ENCODE measurements at regions not wholly inside any gene's neighbourhood (a gene's known extent, or its start where the extent isn't known, plus 50 kb on each side); places are given as distances from the start of the nearest gene placed in this dataset.

GRCh38 chr3:107945417-107946094 is 145.3 kb downstream of the CD47 start:
- no peak overlapping the region for H3K27ac ChIP-seq (replicated peaks)
- no peaks in the 10 kb centered on the region for H3K36me3 ChIP-seq
- no peak overlapping the region for H3K4me3 ChIP-seq
- no peak for DNase-seq
- no peaks in the 10 kb centered on the region for H3K9me3 ChIP-seq (replicated peaks)
- intact Hi-C loops (cut with micrococcal nuclease): no loop called here
- H3K4me1 ChIP-seq: peaks cover 4% of the 10 kb centered on the region
- no peaks in the 10 kb centered on the region for H3K27me3 ChIP-seq (ENCODE audit: low read depth)
- no peak for TF ChIP-seq CTCF (IDR thresholded peaks at IDR 0.05; ENCODE audit: borderline replicate concordance)

- TF ChIP-seq CTCF (IDR thresholded peaks at IDR 0.05; ENCODE audit: borderline replicate concordance): no peak
- intact Hi-C loops (cut with micrococcal nuclease): no loop called here
These were observed 146.9 kb downstream of the CD47 start for GRCh38 chr3:107943786-107944523.

GRCh38 chr3:107942951-107943749 is 147.7 kb downstream of the CD47 start:
- no peak for DNase-seq
- Histone ChIP-seq H3K27me3 (ENCODE audit: low read depth) (no peaks in the 10 kb centered on the region), H3K4me1 (peaks cover 14% of the 10 kb centered on the region), H3K36me3 (no peaks in the 10 kb centered on the region), H3K9me3 (replicated peaks) (no peaks in the 10 kb centered on the region), H3K27ac (replicated peaks) (no peak overlapping the region), H3K4me3 (no peak overlapping the region)
- intact Hi-C loops (cut with micrococcal nuclease): no loop called here
- no peak for TF ChIP-seq CTCF (IDR thresholded peaks at IDR 0.05; ENCODE audit: borderline replicate concordance)

More at GRCh38 chr3:107943786-107944523, 146.9 kb downstream of the CD47 start:
- Histone ChIP-seq H3K36me3 (no peaks in the 10 kb centered on the region), H3K4me1 (peaks cover 14% of the 10 kb centered on the region), H3K4me3 (no peak overlapping the region), H3K27me3 (ENCODE audit: low read depth) (no peaks in the 10 kb centered on the region), H3K27ac (replicated peaks) (no peak overlapping the region), H3K9me3 (replicated peaks) (no peaks in the 10 kb centered on the region)
- no peak for DNase-seq

DNA sequence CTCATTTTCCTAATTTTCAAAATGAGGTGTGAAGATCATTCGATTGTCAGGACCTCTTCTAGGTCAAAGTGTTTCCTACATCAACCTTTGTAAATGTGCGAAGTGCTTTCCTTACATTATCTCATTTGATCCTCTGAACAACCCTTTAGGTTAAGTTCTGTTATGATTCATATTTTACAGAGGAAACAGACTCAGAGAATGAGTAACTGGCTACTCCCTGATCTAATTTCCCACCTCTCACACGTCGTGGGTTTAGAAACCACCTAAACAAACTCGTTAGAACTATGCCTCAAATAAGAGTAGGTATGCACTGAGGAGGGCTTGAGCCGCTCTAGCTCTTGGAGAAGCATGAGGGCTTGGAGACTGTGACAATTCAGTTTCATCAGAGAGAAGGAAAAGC is 148.6 kb downstream of the CD47 start:
- Histone ChIP-seq H3K9me3 (replicated peaks) (no peaks in the 10 kb centered on the region), H3K4me3 (no peak overlapping the region), H3K27ac (replicated peaks) (no peak overlapping the region), H3K27me3 (ENCODE audit: low read depth) (no peaks in the 10 kb centered on the region), H3K4me1 (peaks cover 14% of the 10 kb centered on the region), H3K36me3 (no peaks in the 10 kb centered on the region)
- intact Hi-C loops (cut with micrococcal nuclease): no loop called here
- TF ChIP-seq CTCF (IDR thresholded peaks at IDR 0.05; ENCODE audit: borderline replicate concordance): no peak
- no peak for DNase-seq

DNA sequence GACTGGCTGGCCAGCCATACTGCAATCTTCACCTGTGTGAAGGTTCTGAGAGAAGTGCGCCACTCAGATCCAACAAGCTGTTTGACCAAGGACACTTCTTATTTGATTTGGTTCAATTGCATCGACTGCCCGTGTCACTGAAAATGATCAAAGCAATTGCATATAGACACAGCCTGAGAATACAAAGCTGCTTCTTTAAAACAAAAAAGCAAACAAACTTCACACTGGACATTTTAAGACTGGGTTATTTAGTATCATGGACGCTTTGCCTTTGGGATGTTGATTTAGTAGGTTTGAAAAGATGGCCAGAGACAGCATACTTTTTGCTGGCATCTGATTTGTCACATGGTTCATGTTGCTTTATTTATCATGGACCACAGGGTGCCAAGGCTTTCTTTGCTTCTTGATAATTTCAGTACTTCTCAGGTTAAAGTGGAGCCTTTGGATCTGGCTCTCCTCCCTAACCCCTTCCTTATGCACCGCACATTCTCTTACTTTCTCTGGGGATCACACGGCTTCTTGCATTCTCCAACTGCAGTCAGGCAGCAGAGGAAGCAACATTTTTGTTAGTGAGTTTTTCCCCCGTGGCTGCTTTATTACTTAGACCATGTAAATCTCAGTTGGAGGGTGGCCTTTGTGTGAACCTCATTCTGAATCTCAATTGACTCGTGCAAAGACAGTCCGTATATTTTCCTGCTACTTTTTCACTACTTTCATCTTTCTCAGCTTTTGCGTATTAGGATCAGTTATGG is 151.0 kb downstream of the CD47 start:
- no peaks in the 10 kb centered on the region for H3K27me3 ChIP-seq (ENCODE audit: low read depth)
- no peak for TF ChIP-seq CTCF (IDR thresholded peaks at IDR 0.05; ENCODE audit: borderline replicate concordance)
- no peak for DNase-seq
- no peaks in the 10 kb centered on the region for H3K36me3 ChIP-seq
- peaks cover 14% of the 10 kb centered on the region for H3K4me1 ChIP-seq
- H3K27ac ChIP-seq (replicated peaks): no peak overlapping the region
- intact Hi-C loops (cut with micrococcal nuclease): no loop called here
- no peaks in the 10 kb centered on the region for H3K9me3 ChIP-seq (replicated peaks)
- H3K4me3 ChIP-seq: no peak overlapping the region
